HEK293T (cell line): ENCODE measurements at regions not wholly inside any gene's neighbourhood (a gene's known extent, or its start where the extent isn't known, plus 50 kb on each side); places are given as distances from the start of the nearest gene placed in this dataset.

Experiments
- ARNT ChIP-seq: fragments of 450-650 bp; IDR thresholded peaks from 2 replicates; pipeline ENCODE4 v1.6.1; 2017; ENCODE audit warnings: mild to moderate bottlenecking
- BHLHE40 ChIP-seq: fragments of 450-650 bp; IDR thresholded peaks from 2 replicates; pipeline ENCODE4 v1.6.1; 2016; ENCODE audit warnings: mild to moderate bottlenecking, moderate library complexity, borderline replicate concordance
- ELF4 ChIP-seq: fragments of 450-650 bp; IDR thresholded peaks from 2 replicates; pipeline ENCODE4 v1.6.1; 2017; ENCODE audit warnings: antibody characterized with exemption
- FOXA1 ChIP-seq: fragments of 450-650 bp; IDR thresholded peaks from 2 replicates; pipeline ENCODE4 v1.6.1; 2016; ENCODE audit warnings: mild to moderate bottlenecking
- FOXK2 ChIP-seq: fragments of 450-650 bp; IDR thresholded peaks from 2 replicates; pipeline ENCODE4 v1.6.1; 2016; ENCODE audit warnings: mild to moderate bottlenecking
- FOXM1 ChIP-seq: fragments of 450-650 bp; IDR thresholded peaks from 2 replicates; pipeline ENCODE4 v1.6.1; 2017; ENCODE audit warnings: mild to moderate bottlenecking, borderline replicate concordance
- HDGF ChIP-seq: fragments of 450-650 bp; IDR thresholded peaks from 2 replicates; pipeline ENCODE4 v1.6.1; 2017; ENCODE audit warnings: antibody characterized with exemption, borderline replicate concordance
- LEF1 ChIP-seq: fragments of 450-650 bp; IDR thresholded peaks from 2 replicates; pipeline ENCODE4 v1.6.1; 2017; ENCODE audit warnings: mild to moderate bottlenecking, borderline replicate concordance
- NFRKB ChIP-seq: fragments of 450-650 bp; IDR thresholded peaks from 2 replicates; pipeline ENCODE4 v1.6.1; 2016; ENCODE audit warnings: mild to moderate bottlenecking, moderate library complexity
- SP1 ChIP-seq: fragments of 450-650 bp; IDR thresholded peaks from 2 replicates; pipeline ENCODE4 v1.6.1; 2017
- SUZ12 ChIP-seq: fragments of 450-650 bp; IDR thresholded peaks from 2 replicates; pipeline ENCODE4 v1.6.1; 2016; ENCODE audit warnings: mild to moderate bottlenecking
- TARDBP ChIP-seq: fragments of 450-650 bp; IDR thresholded peaks from 2 replicates; pipeline ENCODE4 v1.6.1; 2016
- ZNF384 ChIP-seq: fragments of 450-650 bp; IDR thresholded peaks from 2 replicates; pipeline ENCODE4 v1.6.1; 2016

DNA sequence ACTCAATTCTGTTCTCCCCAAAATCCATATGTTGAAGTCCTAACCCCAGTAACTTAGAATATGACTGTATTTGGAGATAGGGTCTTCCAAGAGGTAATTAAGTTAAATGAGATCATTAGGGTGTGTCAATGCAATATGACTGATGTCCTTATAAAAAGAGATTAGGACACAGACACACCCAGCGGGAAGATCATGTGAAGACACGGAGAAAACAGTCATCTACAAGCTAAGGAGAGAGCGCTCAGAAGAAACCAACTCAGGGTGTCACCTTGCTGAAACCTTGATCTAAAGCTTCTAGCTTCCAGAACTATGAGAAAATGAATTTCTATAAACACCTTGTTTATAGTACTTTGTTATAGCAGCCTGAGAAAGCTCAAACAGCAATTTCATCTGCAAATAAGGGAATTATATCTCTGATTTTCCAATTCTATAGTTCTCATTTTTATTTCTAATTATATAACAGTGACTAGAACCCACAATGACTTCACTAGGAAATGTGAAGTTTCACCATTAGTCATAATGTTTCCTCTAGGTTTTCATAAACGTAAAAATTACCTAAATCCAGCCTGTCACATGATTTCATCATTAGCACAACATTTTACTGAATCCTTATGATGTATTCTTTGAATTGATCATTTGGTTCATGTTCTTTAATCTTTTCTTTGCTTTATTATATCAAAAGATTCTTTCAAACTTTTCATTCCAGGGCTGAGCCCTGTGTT, 459.1 kb upstream of the MDFIC2 start:
- TF ChIP-seq SUZ12, result no peak
- TF ChIP-seq LEF1, result no peak
- TF ChIP-seq FOXA1, result no peak
- no peak for TF ChIP-seq FOXK2
- no peak for TF ChIP-seq FOXM1
- TF ChIP-seq BHLHE40, result no peak
- no peak for TF ChIP-seq TARDBP
- no peak for TF ChIP-seq SP1
- TF ChIP-seq ZNF384, result no peak
- TF ChIP-seq ARNT, result no peak
- TF ChIP-seq ELF4, result no peak
- no peak for TF ChIP-seq HDGF
- TF ChIP-seq NFRKB, result no peak
